GM12873 (cell line): ENCODE measurements at regions not wholly inside any gene's neighbourhood (a gene's known extent, or its start where the extent isn't known, plus 50 kb on each side); places are given as distances from the start of the nearest gene placed in this dataset.

Source experiments
- CTCF ChIP-seq: IDR thresholded peaks from 2 replicates; pipeline ENCODE4 v1.5.1; 2012; ENCODE audit warnings: low read depth, mild to moderate bottlenecking, moderate library complexity, low read length, control low read depth; ENCODE audit not compliant: insufficient read depth; ENCODE audit errors: missing control alignments

- TF ChIP-seq CTCF: no peak
Observed at GRCh38 chr15:37872661-37873060, 61.8 kb upstream of the TMCO5A start.

GRCh38 chr15:37873336-37873735, 61.1 kb upstream of the TMCO5A start:
- no peak for TF ChIP-seq CTCF

- TF ChIP-seq CTCF: no peak
Observed at GRCh38 chr15:37876900-37877299, 57.5 kb upstream of the TMCO5A start.

GRCh38 chr15:37877851-37878741, 56.3 kb upstream of the TMCO5A start:
- no peak for TF ChIP-seq CTCF

- peak; percentile 65 for TF ChIP-seq CTCF
Observed at GRCh38 chr15:37880009-37880834, 54.2 kb upstream of the TMCO5A start.

- TF ChIP-seq CTCF: no peak
Observed at GRCh38 chr15:37880835-37881153, 53.6 kb upstream of the TMCO5A start.
